ENCODE measurements at regions not wholly inside any gene's neighbourhood (a gene's known extent, or its start where the extent isn't known, plus 50 kb on each side); places are given as distances from the start of the nearest gene placed in this dataset.

DNA sequence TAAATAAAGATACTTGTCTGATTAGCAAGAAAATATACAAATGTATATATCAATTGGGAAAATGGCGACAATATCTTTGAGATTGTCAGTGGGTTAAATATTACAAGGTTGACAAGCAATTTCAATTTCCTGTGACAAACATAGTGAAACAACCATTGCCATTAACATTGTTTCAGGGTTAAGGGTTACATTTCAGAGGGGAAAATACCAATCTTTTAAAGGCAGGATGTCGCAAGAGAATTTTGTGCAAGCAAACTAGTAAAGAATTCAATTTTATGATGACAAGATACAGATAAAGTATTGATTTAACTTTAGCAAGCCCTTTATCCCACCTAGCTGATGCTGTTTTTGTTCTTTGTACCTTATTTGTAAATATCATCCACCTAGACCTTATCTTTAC, 305.8 kb upstream of the GRIA3 start:
- TF ChIP-seq POLR2AphosphoS5 (IDR thresholded peaks at IDR 0.05): no peak
- TF ChIP-seq, protein P1, sequence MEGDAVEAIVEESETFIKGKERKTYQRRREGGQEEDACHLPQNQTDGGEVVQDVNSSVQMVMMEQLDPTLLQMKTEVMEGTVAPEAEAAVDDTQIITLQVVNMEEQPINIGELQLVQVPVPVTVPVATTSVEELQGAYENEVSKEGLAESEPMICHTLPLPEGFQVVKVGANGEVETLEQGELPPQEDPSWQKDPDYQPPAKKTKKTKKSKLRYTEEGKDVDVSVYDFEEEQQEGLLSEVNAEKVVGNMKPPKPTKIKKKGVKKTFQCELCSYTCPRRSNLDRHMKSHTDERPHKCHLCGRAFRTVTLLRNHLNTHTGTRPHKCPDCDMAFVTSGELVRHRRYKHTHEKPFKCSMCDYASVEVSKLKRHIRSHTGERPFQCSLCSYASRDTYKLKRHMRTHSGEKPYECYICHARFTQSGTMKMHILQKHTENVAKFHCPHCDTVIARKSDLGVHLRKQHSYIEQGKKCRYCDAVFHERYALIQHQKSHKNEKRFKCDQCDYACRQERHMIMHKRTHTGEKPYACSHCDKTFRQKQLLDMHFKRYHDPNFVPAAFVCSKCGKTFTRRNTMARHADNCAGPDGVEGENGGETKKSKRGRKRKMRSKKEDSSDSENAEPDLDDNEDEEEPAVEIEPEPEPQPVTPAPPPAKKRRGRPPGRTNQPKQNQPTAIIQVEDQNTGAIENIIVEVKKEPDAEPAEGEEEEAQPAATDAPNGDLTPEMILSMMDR (IDR thresholded peaks at IDR 0.05 in 8 of 11, conservative IDR thresholded peaks at IDR 0.05 in 3 of 11): no peak

Measured in spleen (tissue), 7 donors.